ENCODE measurements at regions not wholly inside any gene's neighbourhood (a gene's known extent, or its start where the extent isn't known, plus 50 kb on each side); places are given as distances from the start of the nearest gene placed in this dataset.

GRCh38 chr12:34340534-34341361 lies 318.5 kb downstream of the ALG10 start:
- no peak for DNase-seq (ENCODE audit: low read depth in 2 of 3, low spot score in 1 of 3)

- DNase-seq (ENCODE audit: low read depth in 2 of 3, low spot score in 1 of 3), result no peak
Observed at GRCh38 chr12:34341362-34341733, 319.1 kb downstream of the ALG10 start.

- DNase-seq (ENCODE audit: low read depth in 2 of 3, low spot score in 1 of 3), result no peak
Observed at GRCh38 chr12:34342048-34342447, 319.8 kb downstream of the ALG10 start.

- no peak for DNase-seq (ENCODE audit: low read depth in 2 of 3, low spot score in 1 of 3)
Observed at GRCh38 chr12:34343345-34343744, 321.0 kb downstream of the ALG10 start.

- DNase-seq (ENCODE audit: low read depth in 2 of 3, low spot score in 1 of 3), result no peak
Observed at GRCh38 chr12:34343766-34344165, 321.5 kb downstream of the ALG10 start.

GRCh38 chr12:34344851-34345522 lies 322.7 kb downstream of the ALG10 start:
- no peak for DNase-seq (ENCODE audit: low read depth in 2 of 3, low spot score in 1 of 3)

- no peak for DNase-seq (ENCODE audit: low read depth in 2 of 3, low spot score in 1 of 3)
Observed at GRCh38 chr12:34345801-34346200, 323.5 kb downstream of the ALG10 start.

- no peak for DNase-seq (ENCODE audit: low read depth in 2 of 3, low spot score in 1 of 3)
Observed at GRCh38 chr12:34346372-34347034, 324.2 kb downstream of the ALG10 start.

GRCh38 chr12:34347367-34347766 lies 325.1 kb downstream of the ALG10 start:
- no peak for DNase-seq (ENCODE audit: low read depth in 2 of 3, low spot score in 1 of 3)

- DNase-seq (ENCODE audit: low read depth in 2 of 3, low spot score in 1 of 3), result no peak
Observed at GRCh38 chr12:34348064-34348463, 325.8 kb downstream of the ALG10 start.

GRCh38 chr12:34348836-34349672 lies 326.8 kb downstream of the ALG10 start:
- DNase-seq (ENCODE audit: low read depth in 2 of 3, low spot score in 1 of 3), result no peak

- DNase-seq (ENCODE audit: low read depth in 2 of 3, low spot score in 1 of 3), result no peak
Observed at GRCh38 chr12:34349673-34349961, 327.3 kb downstream of the ALG10 start.

GRCh38 chr12:34350092-34351041 lies 328.1 kb downstream of the ALG10 start:
- DNase-seq (ENCODE audit: low read depth in 2 of 3, low spot score in 1 of 3), result no peak

GRCh38 chr12:34352098-34352497 lies 329.8 kb downstream of the ALG10 start:
- no peak for DNase-seq (ENCODE audit: low read depth in 2 of 3, low spot score in 1 of 3)

- no peak for DNase-seq (ENCODE audit: low read depth in 2 of 3, low spot score in 1 of 3)
Observed at GRCh38 chr12:34354239-34355200, 332.2 kb downstream of the ALG10 start.

GRCh38 chr12:34356233-34356987 lies 334.1 kb downstream of the ALG10 start:
- no peak for DNase-seq (ENCODE audit: low read depth in 2 of 3, low spot score in 1 of 3)

GRCh38 chr12:34357791-34358190 lies 335.5 kb downstream of the ALG10 start:
- DNase-seq (ENCODE audit: low read depth in 2 of 3, low spot score in 1 of 3), result no peak

GRCh38 chr12:34358198-34358597 lies 335.9 kb downstream of the ALG10 start:
- DNase-seq (ENCODE audit: low read depth in 2 of 3, low spot score in 1 of 3), result no peak

All from stimulated activated CD4-positive, alpha-beta T cell treated with anti-CD3 and anti-CD28 coated beads, Interleukin-12 subunit alpha, Interleukin-12 subunit beta, amount 100 ng/mL, for 48 hours (primary cell).